ENCODE measurements at regions not wholly inside any gene's neighbourhood (a gene's known extent, or its start where the extent isn't known, plus 50 kb on each side); places are given as distances from the start of the nearest gene placed in this dataset.

- Mint-ChIP-seq H3K9me3 (ENCODE audit: insufficient read depth) (no peaks in the 10 kb centered on the region), H3K36me3 (ENCODE audit: low read depth) (no peaks in the 10 kb centered on the region), H3K4me3 (no peak overlapping the region), H3K27me3 (ENCODE audit: low read depth) (no peaks in the 10 kb centered on the region), H3K27ac (no peak overlapping the region), H3K4me1 (ENCODE audit: low read depth) (no peaks in the 10 kb centered on the region)
- CTCF ChIA-PET, result no interaction called here
- DNase-seq (no peak), ATAC-seq (no peak)
- POLR2A ChIA-PET, result no interaction called here
These were observed 444.7 kb downstream of the TLE1 start for GRCh38 chr9:81244631-81245030.

GRCh38 chr9:81242866-81243265 is 446.5 kb downstream of the TLE1 start:
- ChIA-PET CTCF (no interaction called here), POLR2A (no interaction called here)
- DNase-seq (no peak), ATAC-seq (no peak)
- Mint-ChIP-seq H3K27ac (no peak overlapping the region), H3K27me3 (ENCODE audit: low read depth) (no peaks in the 10 kb centered on the region), H3K36me3 (ENCODE audit: low read depth) (no peaks in the 10 kb centered on the region), H3K4me1 (ENCODE audit: low read depth) (no peaks in the 10 kb centered on the region), H3K9me3 (ENCODE audit: insufficient read depth) (peaks cover 5% of the 10 kb centered on the region), H3K4me3 (no peak overlapping the region)

DNA sequence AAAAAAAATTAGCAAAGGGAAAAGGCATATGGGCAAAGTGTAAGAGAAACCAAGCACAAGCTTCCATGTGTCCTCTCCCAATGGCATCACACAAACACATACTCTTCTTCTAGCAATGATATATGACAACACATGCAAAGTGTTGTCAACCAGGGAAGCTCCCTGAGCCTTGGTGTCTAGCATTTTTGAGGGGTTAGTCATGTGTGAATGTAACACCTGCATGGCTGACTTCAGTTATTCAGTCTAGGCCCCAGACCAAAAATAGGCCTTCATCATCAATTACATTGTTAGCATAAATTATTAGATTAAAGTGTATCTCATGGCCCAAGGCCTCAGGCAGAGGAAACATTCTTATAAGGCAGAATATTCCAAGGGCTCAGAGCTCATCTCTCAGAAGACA is 450.0 kb downstream of the TLE1 start:
- no peaks in the 10 kb centered on the region for H3K4me1 Mint-ChIP-seq (ENCODE audit: low read depth)
- peaks cover 5% of the 10 kb centered on the region for H3K9me3 Mint-ChIP-seq (ENCODE audit: insufficient read depth)
- H3K27me3 Mint-ChIP-seq (ENCODE audit: low read depth), result no peaks in the 10 kb centered on the region
- H3K36me3 Mint-ChIP-seq (ENCODE audit: low read depth), result no peaks in the 10 kb centered on the region
- H3K4me3 Mint-ChIP-seq, result no peak overlapping the region
- ATAC-seq (no peak), DNase-seq (no peak)
- CTCF ChIA-PET, result no interaction called here
- POLR2A ChIA-PET, result no interaction called here
- H3K27ac Mint-ChIP-seq, result no peak overlapping the region

- Mint-ChIP-seq H3K27me3 (ENCODE audit: low read depth) (no peaks in the 10 kb centered on the region), H3K27ac (no peak overlapping the region), H3K36me3 (ENCODE audit: low read depth) (no peaks in the 10 kb centered on the region), H3K4me3 (no peak overlapping the region), H3K9me3 (ENCODE audit: insufficient read depth) (peaks cover 5% of the 10 kb centered on the region), H3K4me1 (ENCODE audit: low read depth) (no peaks in the 10 kb centered on the region)
- DNase-seq (no peak), ATAC-seq (no peak)
- CTCF ChIA-PET, result no interaction called here
- POLR2A ChIA-PET, result no interaction called here
These were observed 451.6 kb downstream of the TLE1 start for GRCh38 chr9:81237565-81238231.

DNA sequence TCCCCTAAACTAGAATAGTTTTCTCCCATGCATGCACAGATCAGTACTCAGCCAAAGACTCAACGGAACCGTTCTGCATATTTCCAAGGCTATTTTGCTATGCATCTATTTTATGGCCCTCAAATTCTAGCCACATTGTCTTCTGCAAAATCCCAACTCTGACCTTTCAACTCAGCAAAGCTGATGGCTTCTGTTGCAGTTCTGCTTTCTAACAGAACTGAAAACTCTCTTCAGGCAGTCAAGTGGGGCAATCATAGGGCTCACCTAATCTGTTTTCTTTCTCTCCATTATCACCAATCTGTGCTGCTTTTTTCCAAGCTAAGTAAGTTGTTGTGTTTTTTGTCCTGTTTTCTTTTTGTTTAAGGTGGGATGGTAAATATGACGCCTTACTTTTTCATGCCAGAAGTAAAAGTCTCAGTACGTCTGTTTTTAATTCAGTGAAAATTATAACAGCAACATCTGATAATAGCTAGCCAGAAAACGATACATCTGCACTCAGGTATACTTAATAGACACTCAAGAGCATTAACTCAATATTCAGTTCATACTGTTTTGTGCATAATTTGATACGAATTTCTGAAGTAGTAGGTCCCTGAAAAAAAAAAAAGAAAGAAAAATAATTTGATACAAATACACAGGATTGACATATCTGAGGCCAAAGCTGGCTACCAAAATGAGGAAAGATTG is 454.3 kb downstream of the TLE1 start:
- Mint-ChIP-seq H3K9me3 (ENCODE audit: insufficient read depth) (peaks cover 5% of the 10 kb centered on the region), H3K4me3 (no peak overlapping the region), H3K36me3 (ENCODE audit: low read depth) (no peaks in the 10 kb centered on the region), H3K4me1 (ENCODE audit: low read depth) (no peaks in the 10 kb centered on the region), H3K27ac (no peak overlapping the region), H3K27me3 (ENCODE audit: low read depth) (no peaks in the 10 kb centered on the region)
- ATAC-seq (no peak), DNase-seq (no peak)
- CTCF ChIA-PET, result no interaction called here
- POLR2A ChIA-PET, result no interaction called here

DNA sequence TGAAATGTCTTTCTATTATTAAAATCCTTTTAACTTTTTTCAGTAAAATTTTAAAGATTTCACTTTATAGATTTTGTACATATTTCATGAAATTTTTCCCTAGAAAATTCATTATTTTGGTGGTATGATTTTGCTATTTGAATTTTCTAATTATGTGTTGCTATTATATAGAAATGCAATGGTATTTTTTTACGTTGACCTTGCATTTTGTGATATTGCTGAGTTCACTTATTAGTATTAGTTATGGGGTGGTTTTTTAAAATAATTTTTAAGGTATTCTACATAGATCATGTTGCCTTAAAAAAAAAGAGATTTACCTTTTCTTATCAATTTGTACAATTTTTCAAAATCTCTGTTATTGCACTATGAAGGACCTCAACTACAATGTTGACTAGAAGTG is 458.3 kb downstream of the TLE1 start:
- DNase-seq (no peak), ATAC-seq (no peak)
- ChIA-PET CTCF (no interaction called here), POLR2A (no interaction called here)
- Mint-ChIP-seq H3K27me3 (ENCODE audit: low read depth) (no peaks in the 10 kb centered on the region), H3K4me1 (ENCODE audit: low read depth) (no peaks in the 10 kb centered on the region), H3K36me3 (ENCODE audit: low read depth) (no peaks in the 10 kb centered on the region), H3K4me3 (no peak overlapping the region), H3K9me3 (ENCODE audit: insufficient read depth) (no peaks in the 10 kb centered on the region), H3K27ac (no peak overlapping the region)

- ChIA-PET POLR2A (no interaction called here), CTCF (no interaction called here)
- no peaks in the 10 kb centered on the region for H3K36me3 Mint-ChIP-seq (ENCODE audit: low read depth)
- H3K4me1 Mint-ChIP-seq (ENCODE audit: low read depth), result no peaks in the 10 kb centered on the region
- no peak overlapping the region for H3K4me3 Mint-ChIP-seq
- no peak for ATAC-seq
- H3K27me3 Mint-ChIP-seq (ENCODE audit: low read depth), result no peaks in the 10 kb centered on the region
- H3K9me3 Mint-ChIP-seq (ENCODE audit: insufficient read depth), result no peaks in the 10 kb centered on the region
- no peak overlapping the region for H3K27ac Mint-ChIP-seq
- DNase-seq, result no peak
These were observed 461.7 kb downstream of the TLE1 start for GRCh38 chr9:81227507-81228245.

- H3K27ac Mint-ChIP-seq, result no peak overlapping the region
These were observed 463.8 kb downstream of the TLE1 start for GRCh38 chr9:81225596-81225995.

DNA sequence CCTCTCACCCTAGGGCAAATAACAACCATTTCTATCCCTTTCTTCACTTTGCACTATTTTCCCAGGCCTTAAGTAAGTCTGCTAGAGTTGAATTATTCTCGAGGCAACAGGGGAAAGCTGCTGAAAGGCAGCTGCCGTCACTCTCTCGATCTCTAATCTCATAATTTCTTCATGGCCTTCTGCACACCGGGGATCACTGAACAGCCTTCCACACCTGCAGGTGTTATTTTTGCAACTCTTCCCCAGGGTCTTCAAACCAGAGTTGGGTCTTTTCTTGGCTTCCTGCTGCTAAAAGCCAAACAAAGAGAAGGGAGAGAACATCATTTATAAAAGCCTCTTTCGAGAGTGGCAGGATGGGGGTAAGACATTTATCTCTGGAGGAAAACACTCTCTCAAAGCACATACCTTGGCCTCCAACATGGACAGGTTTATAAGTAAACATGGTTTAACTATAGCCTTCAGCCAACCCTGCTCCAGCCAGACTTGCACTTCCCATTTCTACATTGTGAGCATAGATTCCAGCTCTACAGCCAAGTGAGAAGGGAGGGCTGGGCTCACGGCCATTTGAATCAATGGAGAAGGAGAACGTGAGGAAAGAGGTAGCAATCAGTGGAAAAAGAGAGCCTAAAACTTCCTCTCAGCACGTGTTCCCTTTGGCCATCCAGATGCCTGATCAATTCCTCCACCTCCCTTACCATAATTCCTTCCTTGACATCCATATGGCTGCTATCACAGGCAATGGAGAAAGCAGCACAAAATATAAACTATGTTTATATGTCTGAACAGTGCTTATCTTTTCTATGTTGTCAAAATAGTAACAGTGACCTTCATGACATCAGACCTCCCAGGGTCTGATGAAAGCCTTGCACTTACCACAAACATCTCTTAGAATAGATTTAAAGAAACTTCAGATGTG is 464.9 kb downstream of the TLE1 start:
- Mint-ChIP-seq H3K36me3 (ENCODE audit: low read depth) (no peaks in the 10 kb centered on the region), H3K4me1 (ENCODE audit: low read depth) (no peaks in the 10 kb centered on the region), H3K4me3 (no peak overlapping the region), H3K27me3 (ENCODE audit: low read depth) (no peaks in the 10 kb centered on the region), H3K27ac (no peak overlapping the region), H3K9me3 (ENCODE audit: insufficient read depth) (no peaks in the 10 kb centered on the region)
- DNase-seq (no peak), ATAC-seq (no peak)
- ChIA-PET POLR2A (no interaction called here), CTCF (no interaction called here)

More at GRCh38 chr9:81225596-81225995, 463.8 kb downstream of the TLE1 start:
- Mint-ChIP-seq H3K36me3 (ENCODE audit: low read depth) (no peaks in the 10 kb centered on the region), H3K27me3 (ENCODE audit: low read depth) (no peaks in the 10 kb centered on the region), H3K4me1 (ENCODE audit: low read depth) (no peaks in the 10 kb centered on the region), H3K4me3 (no peak overlapping the region), H3K9me3 (ENCODE audit: insufficient read depth) (no peaks in the 10 kb centered on the region)
- ChIA-PET POLR2A (no interaction called here), CTCF (no interaction called here)
- no peak for DNase-seq
- ATAC-seq, result no peak

DNA sequence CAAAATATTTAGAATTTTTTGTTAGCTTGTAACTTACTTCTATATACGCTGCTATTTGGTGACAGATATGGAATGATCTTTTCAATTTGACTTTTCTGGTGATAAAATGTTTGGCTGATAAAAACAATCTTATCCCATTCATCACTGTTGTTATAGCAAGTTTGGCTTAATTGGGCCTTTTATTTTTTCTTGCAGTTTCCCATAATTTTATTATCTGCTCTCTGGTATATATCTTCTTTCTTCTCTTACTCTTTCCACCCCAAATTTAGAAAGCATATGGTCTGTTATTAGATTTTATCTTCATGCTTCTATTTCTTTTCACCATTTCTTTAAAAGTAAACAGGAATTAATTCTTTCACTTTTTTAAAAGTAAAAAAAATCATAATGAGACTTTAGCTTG is 474.4 kb downstream of the TLE1 start:
- Mint-ChIP-seq H3K4me1 (ENCODE audit: low read depth) (no peaks in the 10 kb centered on the region), H3K4me3 (no peak overlapping the region), H3K36me3 (ENCODE audit: low read depth) (no peaks in the 10 kb centered on the region), H3K9me3 (ENCODE audit: insufficient read depth) (no peaks in the 10 kb centered on the region), H3K27me3 (ENCODE audit: low read depth) (no peaks in the 10 kb centered on the region), H3K27ac (no peak overlapping the region)
- no peak for ATAC-seq
- ChIA-PET CTCF (no interaction called here), POLR2A (no interaction called here)
- no peak for DNase-seq

GRCh38 chr9:81213456-81213855 is 475.9 kb downstream of the TLE1 start:
- ChIA-PET POLR2A (no interaction called here), CTCF (no interaction called here)
- Mint-ChIP-seq H3K27ac (no peak overlapping the region), H3K27me3 (ENCODE audit: low read depth) (no peaks in the 10 kb centered on the region), H3K36me3 (ENCODE audit: low read depth) (no peaks in the 10 kb centered on the region), H3K4me3 (no peak overlapping the region), H3K9me3 (ENCODE audit: insufficient read depth) (no peaks in the 10 kb centered on the region), H3K4me1 (ENCODE audit: low read depth) (no peaks in the 10 kb centered on the region)
- ATAC-seq (no peak), DNase-seq (no peak)

- no peak for ATAC-seq
- Mint-ChIP-seq H3K36me3 (ENCODE audit: low read depth) (no peaks in the 10 kb centered on the region), H3K27me3 (ENCODE audit: low read depth) (no peaks in the 10 kb centered on the region), H3K4me3 (no peak overlapping the region), H3K9me3 (ENCODE audit: insufficient read depth) (no peaks in the 10 kb centered on the region), H3K27ac (no peak overlapping the region), H3K4me1 (ENCODE audit: low read depth) (no peaks in the 10 kb centered on the region)
- ChIA-PET CTCF (no interaction called here), POLR2A (no interaction called here)
- DNase-seq, result no peak
These were observed 477.6 kb downstream of the TLE1 start for GRCh38 chr9:81211741-81212140.
